ENCODE measurements at regions not wholly inside any gene's neighbourhood (a gene's known extent, or its start where the extent isn't known, plus 50 kb on each side); places are given as distances from the start of the nearest gene placed in this dataset.
"Not testable (repeated sequence)": the region's sequence is repeated elsewhere in the genome, so short reads cannot be mapped to it uniquely, and the experiment has no call there.

- DNase-seq (ENCODE audit: low read depth in 3 of 3): no peak
Observed at GRCh38 chr20:53800418-53800817, 206.8 kb upstream of the ZNF217 start.

- DNase-seq (ENCODE audit: low read depth in 3 of 3): no peak
Observed at GRCh38 chr20:53797085-53797484, 203.4 kb upstream of the ZNF217 start.

DNA sequence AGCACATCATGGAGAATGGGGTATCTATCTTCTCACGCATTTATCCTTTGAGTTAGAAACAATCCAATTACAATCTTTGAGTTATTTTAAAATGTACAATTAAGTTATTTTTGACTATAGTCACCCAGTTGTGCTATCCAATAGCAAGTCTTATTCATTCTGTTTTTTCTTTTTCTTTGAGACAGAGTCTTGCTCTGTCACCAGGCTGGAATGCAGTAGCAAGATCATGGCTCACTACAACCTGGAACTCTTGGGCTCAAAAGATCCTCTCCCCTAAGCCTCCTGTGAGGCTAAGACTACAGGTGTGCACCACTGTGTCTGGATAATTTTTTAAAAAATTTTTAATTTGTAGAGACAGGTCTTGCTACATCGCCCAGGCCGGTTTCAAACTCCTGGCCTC, 201.5 kb upstream of the ZNF217 start:
- DNase-seq (ENCODE audit: low read depth in 3 of 3): no peak

DNA sequence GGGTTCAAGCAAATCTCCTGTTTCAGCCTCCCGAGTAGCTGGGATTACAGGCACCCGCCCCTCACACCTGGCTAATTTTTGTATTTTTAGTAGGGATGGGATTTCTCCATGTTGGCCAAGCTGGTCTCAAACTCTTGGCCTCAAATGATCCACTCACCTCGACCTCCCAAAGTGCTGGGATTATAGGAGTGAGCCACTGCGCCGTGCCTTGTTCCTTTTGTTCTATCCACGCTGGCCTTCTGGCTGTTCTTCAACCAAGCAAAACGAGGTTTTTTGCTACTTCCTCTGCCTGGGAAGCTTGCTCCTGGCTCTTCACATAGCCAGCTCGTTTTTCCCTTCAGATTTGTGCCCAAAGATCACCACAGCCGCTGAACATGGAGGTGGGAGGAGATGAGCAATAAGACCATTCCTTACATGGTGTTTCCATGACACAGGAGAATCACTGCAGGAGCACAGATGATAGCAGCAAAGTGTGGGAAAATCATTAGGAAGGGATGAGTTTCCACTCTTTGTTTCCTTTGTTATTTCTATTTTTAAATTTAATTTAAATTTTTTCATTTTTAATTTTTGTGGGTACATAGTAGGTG, 201.0 kb upstream of the ZNF217 start:
- DNase-seq (ENCODE audit: low read depth in 3 of 3): no peak

- no peak for DNase-seq (ENCODE audit: low read depth in 3 of 3)
Observed at GRCh38 chr20:53793783-53794383, 200.2 kb upstream of the ZNF217 start.

- no peak for DNase-seq (ENCODE audit: low read depth in 3 of 3)
Observed at GRCh38 chr20:53792946-53793536, 199.4 kb upstream of the ZNF217 start.

- no peak for DNase-seq (ENCODE audit: low read depth in 3 of 3)
Observed at GRCh38 chr20:53789989-53790675, 196.5 kb upstream of the ZNF217 start.

- no peak for DNase-seq (ENCODE audit: low read depth in 3 of 3)
Observed at GRCh38 chr20:53788253-53789022, 194.8 kb upstream of the ZNF217 start.

DNA sequence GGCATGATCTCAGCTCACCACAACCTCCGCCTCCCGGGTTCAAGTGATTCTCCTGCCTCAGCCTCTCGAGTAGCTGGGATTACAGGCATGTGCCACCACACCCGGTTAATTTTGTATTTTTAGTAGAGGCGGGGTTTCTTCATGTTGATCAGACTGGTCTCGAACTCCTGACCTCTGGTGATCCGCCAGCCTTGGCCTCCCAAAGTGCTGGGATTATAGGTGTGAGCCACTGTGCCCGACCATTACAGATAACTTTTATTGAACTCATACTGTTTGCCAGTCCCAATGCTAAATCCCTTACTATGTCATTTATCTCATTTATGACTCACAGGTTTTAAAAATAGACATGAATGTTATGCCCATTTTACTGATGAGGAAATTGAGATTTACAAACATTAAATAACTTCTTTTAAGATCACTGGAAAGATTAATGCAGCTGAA, 193.9 kb upstream of the ZNF217 start:
- DNase-seq (ENCODE audit: low read depth in 3 of 3): not testable (repeated sequence)

DNA sequence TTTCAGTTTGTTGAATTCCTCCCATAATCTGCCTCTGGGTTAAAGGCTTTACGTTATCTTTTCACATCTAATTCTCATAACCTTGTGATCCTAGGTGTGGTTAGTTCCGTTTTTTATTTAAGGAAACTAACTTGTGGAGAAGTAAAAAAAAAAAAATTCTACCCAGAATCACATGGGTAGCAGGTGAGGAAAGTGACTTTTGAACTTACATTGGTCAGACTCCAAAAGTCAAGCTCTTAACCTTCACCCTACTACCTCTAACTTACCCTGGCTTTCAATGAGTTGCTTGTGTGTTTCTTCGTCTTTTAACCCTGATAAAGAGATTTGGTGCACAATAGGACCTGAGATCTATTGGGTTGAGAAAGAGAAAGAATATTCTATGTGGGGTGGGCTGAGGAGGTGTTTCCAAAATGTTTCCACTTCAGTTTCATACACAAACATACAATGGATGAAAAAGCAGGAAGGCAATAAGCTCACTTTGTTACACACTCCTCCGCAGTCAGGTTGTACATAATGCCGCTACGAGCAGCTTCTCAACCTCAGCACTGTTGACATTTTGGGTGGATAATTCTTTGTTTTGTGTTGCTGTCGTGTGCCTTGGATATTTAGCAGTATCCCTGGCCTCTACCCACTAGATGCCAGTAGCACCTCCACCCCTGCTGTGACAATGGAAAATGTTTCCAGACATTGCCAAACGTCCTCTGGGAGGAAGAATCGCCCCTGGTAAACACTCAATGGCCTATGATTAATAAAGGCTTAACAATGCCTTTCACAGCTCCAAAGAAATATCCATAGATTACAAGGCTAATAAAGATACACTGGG, 193.0 kb upstream of the ZNF217 start:
- no peak for DNase-seq (ENCODE audit: low read depth in 3 of 3)

- DNase-seq (ENCODE audit: low read depth in 3 of 3): no peak
Observed at GRCh38 chr20:53786071-53786444, 192.4 kb upstream of the ZNF217 start.

- DNase-seq (ENCODE audit: low read depth in 3 of 3): no peak
Observed at GRCh38 chr20:53785320-53785719, 191.7 kb upstream of the ZNF217 start.

- no peak for DNase-seq (ENCODE audit: low read depth in 3 of 3)
Observed at GRCh38 chr20:53783768-53784167, 190.1 kb upstream of the ZNF217 start.

DNA sequence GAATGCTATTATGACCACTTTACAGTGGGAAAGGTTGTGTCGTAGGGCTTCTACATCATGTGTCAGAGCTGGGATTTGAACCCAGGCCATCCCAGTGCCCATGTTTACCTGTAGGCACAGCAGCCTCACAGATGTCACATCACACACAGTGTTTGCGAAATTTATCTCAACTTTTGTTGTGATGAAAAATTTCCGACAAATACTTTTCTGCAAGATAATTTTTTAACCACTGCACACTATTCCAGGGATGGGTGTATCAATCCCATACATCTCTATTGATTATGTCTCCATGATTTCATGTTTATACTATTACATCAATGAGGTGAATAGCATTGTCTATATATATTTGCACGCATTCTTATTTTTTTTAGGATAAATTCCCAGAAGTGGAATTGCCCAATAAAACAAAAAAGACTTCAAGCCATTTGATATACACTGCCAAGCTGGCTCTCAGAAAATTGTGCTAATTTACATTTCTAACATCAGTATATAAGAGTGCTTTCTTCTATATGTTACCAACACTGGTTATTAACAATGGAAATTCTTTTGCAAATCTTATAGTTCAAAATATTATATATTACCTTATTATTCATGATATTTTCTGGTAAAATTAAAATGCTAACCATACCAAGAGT, 189.1 kb upstream of the ZNF217 start:
- no peak for DNase-seq (ENCODE audit: low read depth in 3 of 3)

DNA sequence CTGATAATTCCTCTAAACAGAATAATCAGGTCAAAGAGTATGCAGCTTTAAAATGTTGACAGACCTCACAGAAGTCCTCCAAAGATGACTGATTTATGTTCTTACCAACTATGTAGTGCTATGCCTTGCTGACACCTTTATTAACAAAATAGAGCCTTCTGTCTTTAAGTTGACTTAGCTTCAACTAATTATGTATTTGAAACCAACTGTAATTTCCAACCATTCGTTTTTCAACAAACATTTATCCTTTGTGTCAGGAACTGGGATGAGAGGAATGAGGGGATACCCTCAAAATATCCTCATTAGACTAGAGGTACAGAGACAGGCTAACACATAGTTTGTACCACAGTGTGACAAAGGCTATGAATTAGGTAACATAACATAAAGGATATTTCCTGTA, 186.2 kb upstream of the ZNF217 start:
- DNase-seq (ENCODE audit: low read depth in 3 of 3): no peak

- DNase-seq (ENCODE audit: low read depth in 3 of 3): no peak
Observed at GRCh38 chr20:53778736-53779135, 185.1 kb upstream of the ZNF217 start.

DNA sequence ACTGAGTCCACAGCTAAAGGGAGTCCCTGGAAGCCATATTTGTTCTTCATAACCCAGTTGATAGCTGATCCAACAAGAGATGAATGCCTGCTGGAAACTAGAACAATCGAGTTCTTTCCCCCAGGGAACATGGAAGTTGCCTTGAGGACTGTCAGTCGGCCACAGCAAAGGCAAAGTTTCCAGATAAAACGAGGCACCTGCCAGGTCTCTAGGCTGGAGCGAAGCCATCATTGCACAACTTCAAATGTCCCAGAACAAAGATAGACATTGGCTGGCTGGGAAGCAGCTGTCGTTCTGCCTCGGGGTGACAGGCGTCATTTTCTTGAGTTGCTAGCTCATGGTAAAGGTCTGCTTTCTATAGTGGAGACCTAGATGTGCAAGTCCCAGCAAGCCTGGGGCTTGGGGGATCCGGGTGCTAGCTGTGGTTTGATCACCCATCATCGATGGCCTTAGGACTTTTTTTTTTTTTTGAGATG, 184.4 kb upstream of the ZNF217 start:
- DNase-seq (ENCODE audit: low read depth in 3 of 3): no peak

- DNase-seq (ENCODE audit: low read depth in 3 of 3): not testable (repeated sequence)
Observed at GRCh38 chr20:53777402-53777801, 183.8 kb upstream of the ZNF217 start.

- no peak for DNase-seq (ENCODE audit: low read depth in 3 of 3)
Observed at GRCh38 chr20:53776858-53777257, 183.2 kb upstream of the ZNF217 start.

DNA sequence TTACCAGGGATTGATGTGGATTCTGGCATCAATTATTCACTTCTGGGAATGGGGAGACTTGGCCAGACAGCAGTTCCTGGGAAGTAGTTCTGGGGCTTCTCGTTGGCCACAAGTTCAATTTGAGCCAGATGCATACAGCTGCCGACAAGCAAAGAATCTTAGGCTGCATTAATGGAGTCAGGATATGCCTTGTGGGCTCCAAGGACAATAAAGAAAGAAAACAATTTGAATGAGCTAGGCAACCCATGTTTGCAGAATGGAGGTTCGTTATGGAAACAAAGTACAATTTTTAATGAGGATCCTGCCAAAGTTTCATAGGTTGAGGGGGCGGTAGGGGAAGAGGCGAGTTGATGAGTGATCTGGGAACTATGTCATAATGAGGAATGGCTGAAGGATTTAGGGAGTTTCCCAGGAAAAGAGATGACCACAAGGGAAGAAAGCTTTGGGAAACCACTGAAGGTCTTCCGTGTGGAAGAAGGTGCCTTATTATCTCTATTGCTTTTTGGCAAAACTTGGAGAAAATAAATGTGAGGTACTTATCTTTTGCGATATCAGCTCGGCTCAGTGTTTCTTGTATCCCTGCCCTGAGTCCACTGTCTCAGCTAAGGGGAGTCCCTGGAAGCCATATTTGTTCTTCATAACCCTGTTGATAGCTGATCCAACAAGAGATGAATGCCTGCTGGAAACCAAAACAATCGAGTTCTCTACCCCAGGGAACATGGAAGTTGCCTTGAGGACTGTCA, 181.0 kb upstream of the ZNF217 start:
- no peak for DNase-seq (ENCODE audit: low read depth in 3 of 3)

Data from stimulated activated CD4-positive, alpha-beta T cell treated with anti-CD3 and anti-CD28 coated beads, TNF-alpha, amount 100 ng/mL, for 48 hours (primary cell).